Heart left ventricle (tissue), 16 donors: ENCODE measurements at regions not wholly inside any gene's neighbourhood (a gene's known extent, or its start where the extent isn't known, plus 50 kb on each side); places are given as distances from the start of the nearest gene placed in this dataset.
A peak's percentile ranks its signal among the peaks of the same experiment; 100 is the strongest.

Experiments used
- ATAC-seq, 4 donors: fragments of 200-7000 bp; cut with Tn5 transposase; one replicate each; pipeline ENCODE4 v1.9.1; 2020 to 2022; ENCODE audit warnings: moderate library complexity in 4 of 4, mild to moderate bottlenecking in 3 of 4, moderate number of reproducible peaks in 1 of 4
- DNase-seq, 5 donors: peaks; one replicate each; pipeline ENCODE4 v3.0.0-alpha.2; 2020
- H3K27ac ChIP-seq, 12 donors: fragments of 200-600 bp; sonication (generic) in 4 of 12; one replicate each; pipeline versions ENCODE4 v1.5.0 to v1.8.0; 2016 to 2022; ENCODE audit warnings: mild to moderate bottlenecking in 2 of 12
- H3K27me3 ChIP-seq, 9 donors: fragments of 200-600 bp; sonication (generic) in 2 of 9; one replicate each; pipeline versions ENCODE4 v1.5.1 to v1.8.0; 2016 to 2022; ENCODE audit warnings: mild to moderate bottlenecking in 3 of 9
- H3K36me3 ChIP-seq, 9 donors: fragments of 200-600 bp; sonication (generic) in 2 of 9; one replicate each; pipeline versions ENCODE4 v1.5.0 to v1.8.0; 2018 to 2022; ENCODE audit warnings: mild to moderate bottlenecking in 2 of 9
- H3K4me1 ChIP-seq, 12 donors: fragments of 200-600 bp; sonication (generic) in 4 of 12; one replicate each; pipeline versions ENCODE4 v1.5.0 to v1.8.0; 2016 to 2022; ENCODE audit warnings: mild to moderate bottlenecking in 3 of 12
- H3K4me3 ChIP-seq, 12 donors: fragments of 200-600 bp; sonication (generic) in 4 of 12; one replicate each; pipeline versions ENCODE4 v1.5.0 to v1.8.0; 2017 to 2022; ENCODE audit warnings: mild to moderate bottlenecking in 9 of 12, moderate library complexity in 4 of 12
- H3K9me3 ChIP-seq, 12 donors: fragments of 200-600 bp; sonication (generic) in 4 of 12; one replicate each; pipeline versions ENCODE4 v1.5.0 to v1.8.0; 2016 to 2022; ENCODE audit warnings: mild to moderate bottlenecking in 1 of 12
- POLR2A ChIP-seq, 2 donors: fragments of 450-650 bp; IDR thresholded peaks; one replicate each; pipeline ENCODE4 v1.6.1; 2017; ENCODE audit warnings: antibody characterized with exemption in 2 of 2, mild to moderate bottlenecking in 2 of 2, moderate library complexity in 2 of 2
- WGBS, 4 donors: extraction: QIAGEN DNeasy Blood & Tissue Kit in 2 of 4; methylation state at CpG; one replicate each; pipeline versions ENCODE4 v1.1.5 to v1.1.7; 2013 to 2018; 5-methylcytosine and 5-hydroxymethylcytosine counted together
- intact Hi-C, 10 donors: fragments of 100-400 bp; cut with DNase I; formaldehyde crosslinking; loops; one replicate each; pipeline versions ENCODE4 v1.11.1 to v1.14.2; 2022
- TF ChIP-seq, protein P1 (sequence below), 12 donors: fragments of 200-600 bp; sonication (generic) in 4 of 12; IDR thresholded peaks; one replicate each; pipeline versions ENCODE4 v1.5.0 to v1.8.0; 2018 to 2022; ENCODE audit warnings: antibody characterized with exemption in 12 of 12, mild to moderate bottlenecking in 5 of 12
- donor health status: ischemic (EF 13 %, LVEDD 7.1; RV severe dilation, severe dysfunction).
- donor health status: healthy with polysubstance abuse.
- donor health status: DM: no; HTN: yes; CAD: no.
- donor health status: DM: no; HTN: no; CAD: no.
- donor health status: ischemic (EF 25% LVEDD 6.9; RV normal size, moderate dysfunction).
- donor health status: ischemic (EF 25% LVEDD 5.7; RV mildly dilated, moderate dysfunction).
- donor health status: healthy.
- donor health status: DM: yes; HTN: yes; CAD: no.
- donor health status: ischemic (EF 35%, LVEDD 5.7; RV mildly dilated, moderate dysfunction).
- donor health status: nonischemic (EF 11% LVEDD 7.7; RV severe dilation, severe dysfunction).
- donor health status: DM: yes; HTN: yes; CAD: no.
- donor health status: PGD.
- donor health status: ischemic (EF 29% LVEDD 5.4; RV normal size, mild dysfunction).
- donor health status: nonischemic (EF 23%, LVEDD 6.1; RV moderate dilation, normal function).

DNA sequence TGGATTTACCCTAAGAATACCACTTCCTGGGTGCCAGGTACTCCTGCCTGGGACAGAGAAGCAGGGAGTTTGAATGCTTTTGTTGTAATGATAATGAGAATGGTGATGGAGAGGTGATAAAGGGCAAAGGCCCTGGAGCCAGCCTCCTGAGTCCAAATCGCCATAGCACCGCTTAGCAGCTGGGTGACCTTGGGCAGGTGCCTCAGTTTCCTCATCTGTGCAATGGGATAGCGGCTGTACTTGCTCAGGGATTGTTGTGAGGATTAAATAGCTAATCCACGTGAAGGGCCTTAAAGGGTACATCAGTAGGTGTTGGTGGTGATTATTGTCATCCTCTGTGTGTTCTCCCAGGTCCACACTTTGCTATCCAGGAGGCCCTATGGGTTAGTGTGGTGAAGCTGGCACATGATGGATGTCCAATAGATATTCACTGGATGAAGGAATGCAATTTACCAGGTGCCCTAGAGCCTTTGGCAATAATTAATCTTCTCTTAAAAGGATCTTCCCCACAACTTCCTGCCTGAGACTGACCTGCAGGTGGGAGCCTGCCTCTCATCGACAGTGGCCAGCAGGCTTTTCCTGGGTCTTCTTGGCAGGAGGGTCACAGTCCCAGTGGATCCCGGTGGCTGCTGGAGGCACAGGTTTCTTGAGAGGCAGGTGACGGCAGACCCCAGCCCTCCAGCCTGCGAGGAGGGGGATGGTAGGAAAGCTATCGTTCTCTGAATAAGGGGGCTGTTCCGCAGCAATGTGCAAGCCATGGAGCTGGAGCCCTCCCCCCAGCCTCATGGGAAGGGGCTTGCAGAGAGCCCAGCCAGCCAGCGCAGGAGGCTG is 160.2 kb downstream of the MACROH2A1 start:
- DNase-seq (peak in 2 of 5 donors; percentile 5 to 12), ATAC-seq (no peak)
- Histone ChIP-seq H3K4me3 (no peak overlapping the region), H3K36me3 (no peaks in the 10 kb centered on the region), H3K27ac (no peak overlapping the region), H3K9me3 (no peaks in the 10 kb centered on the region), H3K4me1 (peaks cover 0 to 40% (median 20%) of the 10 kb centered on the region in 12 donors), H3K27me3 (no peaks in the 10 kb centered on the region)
- intact Hi-C loops, result no loop called here
- 78 to 87% (median 84%) methylated on average over 10 to 11 of the region's 11 CpGs for WGBS, 4 donors
- TF ChIP-seq POLR2A (IDR thresholded peaks at IDR 0.05), result no peak
- TF ChIP-seq, protein P1, sequence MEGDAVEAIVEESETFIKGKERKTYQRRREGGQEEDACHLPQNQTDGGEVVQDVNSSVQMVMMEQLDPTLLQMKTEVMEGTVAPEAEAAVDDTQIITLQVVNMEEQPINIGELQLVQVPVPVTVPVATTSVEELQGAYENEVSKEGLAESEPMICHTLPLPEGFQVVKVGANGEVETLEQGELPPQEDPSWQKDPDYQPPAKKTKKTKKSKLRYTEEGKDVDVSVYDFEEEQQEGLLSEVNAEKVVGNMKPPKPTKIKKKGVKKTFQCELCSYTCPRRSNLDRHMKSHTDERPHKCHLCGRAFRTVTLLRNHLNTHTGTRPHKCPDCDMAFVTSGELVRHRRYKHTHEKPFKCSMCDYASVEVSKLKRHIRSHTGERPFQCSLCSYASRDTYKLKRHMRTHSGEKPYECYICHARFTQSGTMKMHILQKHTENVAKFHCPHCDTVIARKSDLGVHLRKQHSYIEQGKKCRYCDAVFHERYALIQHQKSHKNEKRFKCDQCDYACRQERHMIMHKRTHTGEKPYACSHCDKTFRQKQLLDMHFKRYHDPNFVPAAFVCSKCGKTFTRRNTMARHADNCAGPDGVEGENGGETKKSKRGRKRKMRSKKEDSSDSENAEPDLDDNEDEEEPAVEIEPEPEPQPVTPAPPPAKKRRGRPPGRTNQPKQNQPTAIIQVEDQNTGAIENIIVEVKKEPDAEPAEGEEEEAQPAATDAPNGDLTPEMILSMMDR (IDR thresholded peaks at IDR 0.05), result no peak

DNA sequence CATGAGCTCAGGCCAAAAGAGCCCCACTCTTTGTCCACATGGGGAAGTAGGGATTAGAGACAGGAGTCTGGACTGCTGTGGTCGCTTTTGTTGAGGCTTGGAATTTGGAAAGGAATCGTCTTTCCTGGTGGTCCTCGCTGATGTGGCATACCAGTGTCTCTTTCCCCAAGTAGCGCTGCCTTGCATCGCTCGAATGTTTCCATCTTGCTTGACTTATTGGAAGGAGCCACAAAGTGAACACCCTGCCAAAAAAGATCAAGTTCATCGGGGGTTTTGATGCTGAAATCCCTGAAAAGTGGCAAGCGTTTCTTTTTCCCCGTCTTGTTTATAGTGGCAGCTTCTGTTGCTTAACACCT is 161.3 kb downstream of the MACROH2A1 start:
- DNase-seq (no peak), ATAC-seq (no peak)
- no peaks in the 10 kb centered on the region for H3K36me3 ChIP-seq
- peaks cover 0 to 32% (median 10%) of the 10 kb centered on the region in 12 donors for H3K4me1 ChIP-seq
- H3K4me3 ChIP-seq, result no peak overlapping the region
- WGBS, 4 donors, result 80 to 88% (median 86%) methylated on average over 9 of the region's 9 CpGs
- no peaks in the 10 kb centered on the region for H3K9me3 ChIP-seq
- TF ChIP-seq, protein P1 (IDR thresholded peaks at IDR 0.05), result no peak
- TF ChIP-seq POLR2A (IDR thresholded peaks at IDR 0.05), result no peak
- H3K27me3 ChIP-seq, result no peaks in the 10 kb centered on the region
- intact Hi-C loops, result no loop called here
- H3K27ac ChIP-seq, result no peak overlapping the region

DNA sequence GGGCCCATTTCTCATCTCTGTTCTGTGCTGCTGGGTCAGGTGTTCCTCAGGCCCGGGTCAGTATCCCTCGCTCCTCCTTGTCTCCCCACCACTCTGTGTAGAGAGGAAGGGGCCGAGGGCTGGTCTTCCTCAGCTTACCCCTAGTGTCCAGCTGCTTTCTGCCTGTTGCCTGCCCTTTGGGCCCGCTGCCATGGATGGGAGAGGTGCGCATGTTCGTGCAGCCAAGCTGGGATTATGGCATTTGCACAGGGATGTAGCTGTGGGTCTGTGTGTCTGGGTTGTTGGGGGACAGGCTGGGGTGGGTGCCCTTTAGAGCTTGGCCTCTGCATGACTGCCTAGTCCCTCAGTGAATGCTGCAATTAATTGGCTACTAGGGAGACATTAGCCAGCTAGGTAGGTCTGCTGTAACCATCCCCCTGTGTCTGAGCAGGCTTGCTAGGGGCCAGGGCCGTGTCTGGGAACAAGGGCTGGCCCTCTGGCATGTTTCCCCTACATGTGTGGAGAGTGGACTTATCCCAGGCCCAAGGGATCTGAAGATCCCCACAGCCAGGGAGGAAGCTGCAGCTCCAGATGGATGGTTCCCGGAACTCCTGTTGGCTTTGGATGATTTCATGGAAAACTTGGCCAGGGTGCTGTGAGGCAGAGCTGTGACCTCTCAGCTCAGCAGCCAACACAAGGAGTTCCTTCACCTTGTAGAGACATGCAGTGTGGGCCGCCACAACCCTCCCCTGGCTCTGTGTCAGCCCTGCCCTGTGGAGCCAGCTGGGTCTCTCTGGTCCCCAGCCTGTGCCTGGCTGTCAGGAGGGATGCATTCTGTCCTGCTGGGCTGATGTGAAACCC is 161.9 kb downstream of the MACROH2A1 start:
- WGBS, 4 donors, result 73 to 81% (median 74%) methylated on average over 7 to 9 of the region's 9 CpGs
- Histone ChIP-seq H3K4me3 (no peak overlapping the region), H3K9me3 (no peaks in the 10 kb centered on the region), H3K27me3 (no peaks in the 10 kb centered on the region), H3K36me3 (no peaks in the 10 kb centered on the region), H3K27ac (no peak overlapping the region), H3K4me1 (peaks cover 0 to 27% (median 6%) of the 10 kb centered on the region in 12 donors)
- no peak for TF ChIP-seq POLR2A (IDR thresholded peaks at IDR 0.05)
- TF ChIP-seq, protein P1 (IDR thresholded peaks at IDR 0.05), result no peak
- DNase-seq, result peak in 2 of 5 donors; percentile 6 to 16
- ATAC-seq, result no peak
- intact Hi-C loops, result no loop called here
